ENCODE measurements at regions not wholly inside any gene's neighbourhood (a gene's known extent, or its start where the extent isn't known, plus 50 kb on each side); places are given as distances from the start of the nearest gene placed in this dataset.
"Not testable (repeated sequence)": the region's sequence is repeated elsewhere in the genome, so short reads cannot be mapped to it uniquely, and the experiment has no call there.

GRCh38 chr3:90025019-90025418 lies 917.6 kb downstream of the EPHA3 start:
- no peak for DNase-seq

- peak; percentile 87 for DNase-seq
Measured at GRCh38 chr3:90026406-90026805, 919.0 kb downstream of the EPHA3 start.

GRCh38 chr3:90031121-90031520 lies 923.7 kb downstream of the EPHA3 start:
- DNase-seq: no peak

GRCh38 chr3:90032980-90033641 lies 925.7 kb downstream of the EPHA3 start:
- no peak for DNase-seq

- peak; percentile 8 for DNase-seq
Measured at GRCh38 chr3:90034038-90034437, 926.6 kb downstream of the EPHA3 start.

GRCh38 chr3:90035643-90036042 lies 928.2 kb downstream of the EPHA3 start:
- DNase-seq: peak; percentile 43

- no peak for DNase-seq
Measured at GRCh38 chr3:90036939-90037469, 929.6 kb downstream of the EPHA3 start.

GRCh38 chr3:90039994-90040393 lies 932.6 kb downstream of the EPHA3 start:
- no peak for DNase-seq

GRCh38 chr3:90040554-90040953 lies 933.1 kb downstream of the EPHA3 start:
- DNase-seq: no peak

GRCh38 chr3:90041995-90042394 lies 934.6 kb downstream of the EPHA3 start:
- DNase-seq: no peak

GRCh38 chr3:90043287-90043686 lies 935.9 kb downstream of the EPHA3 start:
- DNase-seq: no peak

GRCh38 chr3:90044084-90044816 lies 936.8 kb downstream of the EPHA3 start:
- DNase-seq: no peak

- DNase-seq: no peak
Measured at GRCh38 chr3:90052425-90052950, 945.1 kb downstream of the EPHA3 start.

GRCh38 chr3:90054311-90054710 lies 946.9 kb downstream of the EPHA3 start:
- no peak for DNase-seq

GRCh38 chr3:90055666-90056065 lies 948.2 kb downstream of the EPHA3 start:
- DNase-seq: no peak

- no peak for DNase-seq
Measured at GRCh38 chr3:90056281-90057032, 949.0 kb downstream of the EPHA3 start.

GRCh38 chr3:90062016-90062415 lies 954.6 kb downstream of the EPHA3 start:
- no peak for DNase-seq

- no peak for DNase-seq
Measured at GRCh38 chr3:90062631-90063200, 955.3 kb downstream of the EPHA3 start.

- no peak for DNase-seq
Measured at GRCh38 chr3:90068783-90069182, 961.4 kb downstream of the EPHA3 start.

GRCh38 chr3:90069748-90070147 lies 962.3 kb downstream of the EPHA3 start:
- DNase-seq: no peak

GRCh38 chr3:90076136-90076535 lies 968.7 kb downstream of the EPHA3 start:
- no peak for DNase-seq

GRCh38 chr3:90080988-90081387 lies 973.6 kb downstream of the EPHA3 start:
- DNase-seq: no peak

- DNase-seq: not testable (repeated sequence)
Measured at GRCh38 chr3:90086297-90086696, 978.9 kb downstream of the EPHA3 start.

All from NCI-H82 (cell line).